LoVo (cell line): ENCODE measurements at regions not wholly inside any gene's neighbourhood (a gene's known extent, or its start where the extent isn't known, plus 50 kb on each side); places are given as distances from the start of the nearest gene placed in this dataset.
"Not testable (repeated sequence)": the region's sequence is repeated elsewhere in the genome, so short reads cannot be mapped to it uniquely, and the experiment has no call there.

Experiments used
- DNase-seq: peaks from one replicate; pipeline ENCODE4 v3.0.0-alpha.2; 2016; ENCODE audit warnings: low spot score

DNA sequence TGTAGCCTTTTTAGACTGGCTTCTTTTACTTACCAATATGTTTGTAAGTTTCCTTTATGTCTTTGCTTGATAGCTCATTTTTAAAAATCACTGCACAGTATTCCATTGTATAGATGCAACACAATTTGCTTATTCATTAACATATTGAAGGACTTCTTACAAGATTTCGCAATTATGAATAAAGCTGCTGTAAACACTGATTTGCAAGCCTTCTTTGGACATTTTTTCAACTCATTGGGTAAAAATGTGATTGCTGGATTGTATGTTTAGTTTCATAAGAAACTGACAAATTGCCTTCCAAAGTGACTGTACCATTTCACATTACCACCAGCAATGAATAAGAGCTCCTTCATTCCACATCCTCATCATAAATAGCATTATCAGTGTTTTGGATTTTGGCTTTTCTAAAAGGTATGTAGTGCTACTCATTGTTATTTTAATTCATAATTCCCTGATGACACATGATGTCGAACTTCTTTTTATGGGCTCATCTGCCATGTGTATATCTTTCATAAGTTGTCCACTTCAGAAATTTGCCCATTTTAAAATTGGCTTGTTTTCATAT is 80.7 kb downstream of the TFAP2B start:
- no peak for DNase-seq

GRCh38 chr6:50902260-50902659 is 83.6 kb downstream of the TFAP2B start:
- no peak for DNase-seq

DNA sequence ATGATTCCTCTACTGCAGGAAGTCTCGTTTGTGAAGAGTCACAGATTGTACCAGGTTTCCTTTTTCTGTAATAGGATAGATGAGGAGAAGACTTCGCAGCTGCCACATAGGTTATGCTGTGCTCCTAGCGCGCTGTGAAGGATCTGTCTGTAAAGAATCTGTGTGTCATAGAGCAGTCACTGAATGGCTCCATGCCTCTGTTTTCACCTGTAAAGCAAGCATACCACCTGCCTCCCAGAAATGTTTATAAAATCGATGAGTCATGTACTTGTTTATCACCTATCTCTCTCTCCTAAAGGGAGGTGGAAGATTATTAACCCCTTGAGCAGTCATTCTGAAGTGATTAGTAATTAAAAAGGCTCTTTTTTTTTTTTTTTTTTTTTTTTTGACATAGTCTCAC is 86.6 kb downstream of the TFAP2B start:
- no peak for DNase-seq

- DNase-seq = no peak
Measured at GRCh38 chr6:50907565-50907964, 88.9 kb downstream of the TFAP2B start.

- no peak for DNase-seq
Measured at GRCh38 chr6:50913105-50913770, 94.6 kb downstream of the TFAP2B start.

GRCh38 chr6:50921378-50921777 is 102.7 kb downstream of the TFAP2B start:
- not testable (repeated sequence) for DNase-seq

DNA sequence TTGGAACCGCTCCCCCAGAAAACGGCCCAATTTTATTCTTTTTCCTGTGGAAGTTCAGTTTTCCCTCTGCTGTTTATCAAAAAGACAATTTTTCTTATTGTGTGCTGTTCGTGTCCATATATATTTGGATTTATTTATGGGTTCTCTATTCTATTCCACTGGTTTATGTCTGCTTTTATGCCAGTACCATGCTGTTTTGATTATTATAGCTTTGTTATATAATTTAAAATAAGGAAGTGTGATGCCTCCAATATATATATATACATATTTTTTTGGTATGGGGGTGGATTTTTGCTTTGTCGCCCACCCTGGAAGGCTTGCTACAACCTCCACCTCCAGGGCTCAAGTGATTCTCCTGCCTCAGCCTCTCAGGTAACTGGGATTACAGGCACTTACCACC is 103.3 kb downstream of the TFAP2B start:
- DNase-seq = no peak

DNA sequence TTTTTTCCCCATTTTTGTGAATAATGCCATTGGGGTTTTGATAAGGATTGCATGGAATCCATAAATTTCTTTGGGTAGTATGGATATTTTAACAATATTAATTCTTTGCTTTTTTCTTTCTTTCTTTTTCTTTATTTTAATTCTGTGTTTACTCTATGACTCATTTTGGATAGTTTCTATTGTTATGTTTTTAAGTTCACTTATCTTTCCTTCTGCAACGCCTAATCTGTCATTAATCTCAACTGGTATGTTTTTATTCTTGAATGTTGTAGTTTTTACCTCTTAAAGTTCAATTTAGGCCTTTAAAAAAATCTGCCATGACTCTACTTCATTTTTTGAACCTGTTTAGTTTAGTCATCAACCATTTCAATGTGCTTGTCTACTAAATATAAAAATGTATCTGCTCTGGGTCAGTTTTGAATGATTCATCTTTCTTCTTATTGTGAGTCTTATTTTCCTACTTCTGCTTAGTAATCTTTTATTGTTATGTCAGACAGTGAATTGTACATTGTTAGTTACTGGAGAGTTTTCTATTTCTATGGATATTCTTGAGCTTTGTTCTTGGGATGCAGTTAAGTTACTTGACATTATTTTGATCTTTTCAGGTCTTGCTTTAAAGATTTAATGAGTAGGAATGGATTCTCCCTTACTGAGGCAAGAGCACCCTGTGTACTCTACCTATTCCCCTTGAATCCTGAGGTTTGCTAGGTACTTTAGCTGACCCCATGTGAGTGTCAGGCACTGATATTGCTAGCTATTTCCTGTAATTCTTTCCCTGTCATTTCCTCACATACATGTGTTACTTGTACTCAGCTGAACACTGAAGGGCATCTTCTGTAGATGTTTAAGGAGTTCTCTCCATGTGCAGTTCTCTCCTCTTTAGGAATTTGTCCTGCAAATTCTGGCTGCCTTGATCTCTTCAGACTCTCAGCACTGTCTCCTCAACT is 104.2 kb downstream of the TFAP2B start:
- no peak for DNase-seq

DNA sequence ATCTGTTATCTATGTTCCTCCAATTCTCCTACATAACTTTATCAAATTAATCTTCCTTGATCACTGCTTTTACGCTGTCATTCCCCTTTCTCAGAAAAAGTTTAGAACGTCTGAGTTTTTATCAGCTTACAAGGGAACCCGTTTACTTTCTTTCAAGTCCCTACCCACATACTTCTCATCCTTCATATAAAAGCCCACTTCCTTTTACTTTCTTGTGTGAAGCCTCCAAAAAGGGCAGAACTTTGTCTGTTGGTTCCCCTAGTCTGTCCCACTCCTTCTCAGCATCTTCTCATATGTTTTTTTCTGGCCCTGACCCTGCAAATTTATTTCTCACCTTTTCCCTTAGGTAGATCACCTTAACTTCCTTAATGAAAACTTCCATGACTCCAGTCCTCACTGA is 106.1 kb downstream of the TFAP2B start:
- DNase-seq = no peak

GRCh38 chr6:50925548-50925947 is 106.9 kb downstream of the TFAP2B start:
- DNase-seq = no peak

DNA sequence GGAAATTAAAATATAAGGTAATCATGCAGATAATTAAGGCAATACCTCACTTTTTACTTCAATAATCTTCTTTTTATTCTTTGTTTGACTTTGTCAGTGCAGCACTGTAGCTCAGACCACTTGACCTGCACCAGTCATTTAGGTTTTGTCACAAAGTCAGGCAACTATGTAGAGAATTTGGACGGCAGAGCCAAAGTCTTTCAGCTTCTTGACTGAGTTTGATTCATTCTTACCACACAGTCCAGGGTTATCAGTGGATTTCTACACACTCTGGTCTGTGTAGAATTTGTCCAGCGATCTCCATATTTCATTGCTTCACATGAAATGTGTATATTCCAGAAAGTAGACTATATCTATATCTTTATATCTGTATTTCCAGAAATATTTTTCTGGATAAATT is 107.3 kb downstream of the TFAP2B start:
- no peak for DNase-seq

DNA sequence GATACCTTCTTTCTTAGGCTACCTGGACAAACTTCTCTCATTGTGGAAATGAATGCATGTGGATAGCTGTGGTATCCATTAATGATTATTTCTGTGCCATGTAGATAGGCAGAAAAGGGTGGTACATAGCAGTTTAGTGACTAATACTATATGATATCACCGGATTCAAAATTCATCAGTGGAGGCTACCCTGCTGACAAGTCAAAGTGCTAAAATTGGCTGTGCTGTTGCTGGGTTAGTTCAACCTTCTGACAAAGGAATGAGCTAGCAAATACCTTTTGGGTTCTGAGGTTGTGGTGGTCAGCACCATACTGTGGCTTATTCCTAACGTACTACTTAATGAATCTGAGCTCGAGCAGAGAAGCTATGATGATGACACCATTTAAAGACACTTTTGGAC is 109.1 kb downstream of the TFAP2B start:
- DNase-seq = no peak

DNA sequence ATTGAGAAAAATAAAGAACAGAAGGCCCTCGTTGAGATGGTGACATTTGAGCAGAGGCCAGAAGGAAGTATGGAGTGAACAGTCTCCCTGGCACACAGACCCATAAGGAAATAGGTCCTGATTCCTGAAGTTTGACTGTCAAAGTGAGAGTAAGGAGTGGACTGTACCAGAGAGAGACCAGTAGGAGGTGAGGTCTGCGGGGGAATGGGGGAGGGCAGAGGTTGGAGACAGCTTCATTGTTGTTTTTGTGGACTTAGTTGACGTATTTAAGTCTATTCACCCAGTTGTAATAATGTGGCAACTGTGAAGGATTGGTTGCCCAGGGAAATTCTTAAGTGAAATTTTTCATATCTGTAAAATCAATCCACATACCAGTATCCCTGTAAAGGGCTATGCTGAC is 110.7 kb downstream of the TFAP2B start:
- DNase-seq = no peak

GRCh38 chr6:50935442-50935841 is 116.8 kb downstream of the TFAP2B start:
- no peak for DNase-seq

DNA sequence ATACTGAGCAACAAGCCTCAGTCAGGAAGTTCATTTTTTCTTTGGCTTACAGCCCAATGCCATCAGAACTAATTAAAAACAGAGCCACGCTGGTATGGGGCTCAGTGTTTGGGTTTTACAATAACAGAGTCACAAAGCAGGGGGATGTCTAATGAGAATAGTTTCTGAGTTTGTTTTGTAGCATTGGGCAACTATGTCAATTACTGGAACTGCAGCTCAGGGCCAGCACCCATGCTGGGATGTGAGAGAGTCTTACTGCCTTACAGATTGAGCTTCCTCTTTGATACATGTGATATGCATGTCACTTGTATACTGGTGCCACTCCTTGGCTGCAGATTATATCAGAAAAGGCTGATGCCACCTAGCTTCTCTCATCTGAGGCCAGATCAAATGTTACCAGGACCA is 117.6 kb downstream of the TFAP2B start:
- DNase-seq = no peak

GRCh38 chr6:50939931-50940330 is 121.3 kb downstream of the TFAP2B start:
- DNase-seq = no peak

GRCh38 chr6:50945789-50946188 is 127.1 kb downstream of the TFAP2B start:
- no peak for DNase-seq

- DNase-seq = no peak
Measured at GRCh38 chr6:50952092-50952907, 133.6 kb downstream of the TFAP2B start.

DNA sequence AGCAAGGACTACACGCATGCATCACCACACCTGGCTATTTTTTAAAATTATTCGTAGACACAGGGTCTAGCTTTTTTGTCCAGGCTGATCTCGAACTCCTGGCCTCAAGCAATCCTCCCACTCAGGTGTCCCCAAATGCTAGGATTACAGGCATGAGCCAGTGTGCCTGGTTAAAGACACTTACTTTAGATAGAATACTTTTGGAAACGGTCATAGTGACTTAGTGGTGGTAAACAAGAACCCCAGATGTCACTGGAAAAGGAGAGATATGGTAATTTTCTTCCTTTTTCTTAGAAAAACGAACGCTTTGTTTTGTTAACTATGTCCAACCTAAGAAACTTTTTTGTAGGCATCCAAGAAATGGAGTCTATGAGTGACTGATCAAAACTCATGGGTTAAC is 137.3 kb downstream of the TFAP2B start:
- no peak for DNase-seq

DNA sequence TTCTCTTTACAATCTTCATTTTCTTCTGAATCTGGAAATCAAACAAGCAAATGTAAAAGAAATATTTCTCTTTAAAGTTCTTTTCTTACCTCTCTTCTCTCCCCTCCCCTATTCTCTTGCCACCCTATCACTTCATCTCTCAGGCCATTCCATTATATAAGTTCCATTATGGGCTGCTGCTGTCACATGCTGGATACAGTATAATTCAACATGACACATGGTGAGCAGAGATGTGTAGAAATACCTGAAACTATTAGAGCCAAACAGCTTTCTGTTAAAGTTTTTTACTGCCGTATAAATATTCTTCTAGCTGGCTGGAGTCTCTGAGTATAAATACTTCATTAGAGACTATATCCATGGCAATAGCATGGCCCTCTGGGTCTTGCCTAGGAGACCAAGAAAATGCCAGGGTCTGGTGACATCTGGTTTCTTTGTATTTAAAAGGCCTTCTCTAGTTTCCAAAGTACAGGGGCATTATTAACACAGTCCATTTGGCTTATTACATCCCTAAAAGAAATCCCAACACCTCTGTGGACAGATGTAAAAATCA is 139.6 kb downstream of the TFAP2B start:
- no peak for DNase-seq

- DNase-seq = no peak
Measured at GRCh38 chr6:50959081-50959641, 140.5 kb downstream of the TFAP2B start.

DNA sequence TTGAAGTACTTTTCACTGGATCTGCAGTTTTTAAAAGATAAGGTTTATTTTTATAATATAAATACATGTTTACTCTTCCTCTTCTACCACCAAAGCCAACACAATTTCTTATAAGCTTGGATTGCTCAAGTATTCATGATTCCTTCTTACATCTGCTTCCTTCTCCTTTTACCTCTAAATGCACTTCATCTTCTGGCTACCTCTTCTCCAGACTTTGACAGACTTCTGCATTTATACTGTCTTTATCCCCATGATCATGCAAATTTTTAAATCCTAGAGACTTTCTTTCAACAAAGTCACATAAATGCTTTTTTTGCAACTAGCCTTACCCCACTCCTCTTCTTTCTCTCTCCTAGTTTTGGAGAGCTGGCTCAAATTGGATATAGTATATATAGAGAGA is 142.9 kb downstream of the TFAP2B start:
- DNase-seq = no peak
